ENCODE measurements at regions not wholly inside any gene's neighbourhood (a gene's known extent, or its start where the extent isn't known, plus 50 kb on each side); places are given as distances from the start of the nearest gene placed in this dataset.
"Not testable (repeated sequence)": the region's sequence is repeated elsewhere in the genome, so short reads cannot be mapped to it uniquely, and the experiment has no call there.

- no peak for DNase-seq (ENCODE audit: low read depth, low spot score)
Measured at GRCh38 chr2:153623020-153623419, 144.5 kb upstream of the RPRM start.

- DNase-seq (ENCODE audit: low read depth, low spot score) = no peak
Measured at GRCh38 chr2:153626676-153627075, 148.1 kb upstream of the RPRM start.

- DNase-seq (ENCODE audit: low read depth, low spot score) = no peak
Measured at GRCh38 chr2:153635494-153635893, 156.9 kb upstream of the RPRM start.

GRCh38 chr2:153641046-153641445 is 162.5 kb upstream of the RPRM start:
- DNase-seq (ENCODE audit: low read depth, low spot score) = no peak

- no peak for DNase-seq (ENCODE audit: low read depth, low spot score)
Measured at GRCh38 chr2:153644955-153645354, 166.4 kb upstream of the RPRM start.

GRCh38 chr2:153645599-153645998 is 167.0 kb upstream of the RPRM start:
- DNase-seq (ENCODE audit: low read depth, low spot score) = no peak

- no peak for DNase-seq (ENCODE audit: low read depth, low spot score)
Measured at GRCh38 chr2:153657651-153658050, 179.1 kb upstream of the RPRM start.

- DNase-seq (ENCODE audit: low read depth, low spot score) = no peak
Measured at GRCh38 chr2:153661801-153662200, 183.2 kb upstream of the RPRM start.

GRCh38 chr2:153663371-153663770 is 184.8 kb upstream of the RPRM start:
- no peak for DNase-seq (ENCODE audit: low read depth, low spot score)

- DNase-seq (ENCODE audit: low read depth, low spot score) = not testable (repeated sequence)
Measured at GRCh38 chr2:153664009-153664408, 185.4 kb upstream of the RPRM start.

GRCh38 chr2:153667475-153667874 is 188.9 kb upstream of the RPRM start:
- DNase-seq (ENCODE audit: low read depth, low spot score) = no peak

- DNase-seq (ENCODE audit: low read depth, low spot score) = no peak
Measured at GRCh38 chr2:153668923-153669322, 190.4 kb upstream of the RPRM start.

- no peak for DNase-seq (ENCODE audit: low read depth, low spot score)
Measured at GRCh38 chr2:153710128-153710527, 161.6 kb upstream of the GALNT13 start.

- no peak for DNase-seq (ENCODE audit: low read depth, low spot score)
Measured at GRCh38 chr2:153715218-153715850, 156.4 kb upstream of the GALNT13 start.

- DNase-seq (ENCODE audit: low read depth, low spot score) = no peak
Measured at GRCh38 chr2:153717060-153717459, 154.7 kb upstream of the GALNT13 start.

GRCh38 chr2:153739394-153739793 is 132.3 kb upstream of the GALNT13 start:
- no peak for DNase-seq (ENCODE audit: low read depth, low spot score)

- DNase-seq (ENCODE audit: low read depth, low spot score) = no peak
Measured at GRCh38 chr2:153761936-153762335, 109.8 kb upstream of the GALNT13 start.

GRCh38 chr2:153766415-153766814 is 105.3 kb upstream of the GALNT13 start:
- no peak for DNase-seq (ENCODE audit: low read depth, low spot score)

- no peak for DNase-seq (ENCODE audit: low read depth, low spot score)
Measured at GRCh38 chr2:153770359-153770991, 101.2 kb upstream of the GALNT13 start.

GRCh38 chr2:153780241-153780640 is 91.5 kb upstream of the GALNT13 start:
- DNase-seq (ENCODE audit: low read depth, low spot score) = no peak

- DNase-seq (ENCODE audit: low read depth, low spot score) = no peak
Measured at GRCh38 chr2:153786016-153786415, 85.7 kb upstream of the GALNT13 start.

GRCh38 chr2:153787612-153788011 is 84.1 kb upstream of the GALNT13 start:
- no peak for DNase-seq (ENCODE audit: low read depth, low spot score)

GRCh38 chr2:153802671-153803070 is 69.1 kb upstream of the GALNT13 start:
- no peak for DNase-seq (ENCODE audit: low read depth, low spot score)

- peak; percentile 3 for DNase-seq (ENCODE audit: low read depth, low spot score)
Measured at GRCh38 chr2:153808679-153809078, 63.0 kb upstream of the GALNT13 start.
